ENCODE measurements at regions not wholly inside any gene's neighbourhood (a gene's known extent, or its start where the extent isn't known, plus 50 kb on each side); places are given as distances from the start of the nearest gene placed in this dataset.

- DNase-seq (ENCODE audit: low read depth in 2 of 2): no peak
Measured at GRCh38 chr22:48382197-48382596, 1445.5 kb downstream of the BRD1 start.

DNA sequence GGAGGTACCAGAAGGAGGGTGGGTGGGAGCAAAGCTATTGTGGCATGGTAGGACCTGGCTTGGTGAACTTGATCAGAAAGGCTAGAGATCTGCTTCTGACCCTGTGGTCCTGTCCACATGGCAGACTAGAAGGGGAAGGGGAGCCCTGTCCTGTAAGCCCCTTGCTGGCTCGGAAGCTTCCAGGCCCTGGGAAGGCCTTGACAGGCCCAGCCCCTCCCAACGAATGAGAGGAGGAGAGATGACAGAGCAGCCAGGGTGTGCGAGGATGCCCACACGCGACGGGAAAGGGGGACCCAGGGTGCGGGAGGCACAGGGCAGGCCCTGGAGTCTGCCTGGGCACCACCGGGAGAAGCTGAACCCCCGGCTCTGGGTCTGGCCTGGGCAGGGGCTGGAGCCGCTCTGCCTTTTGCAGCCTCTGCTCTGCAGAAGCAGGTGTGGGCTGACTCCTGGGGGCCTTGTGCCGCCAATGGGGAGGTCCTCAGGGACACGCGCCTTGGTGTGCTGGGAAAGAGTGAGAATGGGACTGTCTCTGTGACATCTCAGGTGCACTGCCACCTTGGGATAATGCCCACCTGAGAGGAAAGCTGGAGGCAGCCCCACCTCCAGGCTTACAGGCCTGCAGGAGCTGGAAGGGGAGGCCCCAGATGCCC, 1447.5 kb downstream of the BRD1 start:
- no peak for DNase-seq (ENCODE audit: low read depth in 2 of 2)

- DNase-seq (ENCODE audit: low read depth in 2 of 2): no peak
Measured at GRCh38 chr22:48379371-48379770, 1448.3 kb downstream of the BRD1 start.

GRCh38 chr22:48378673-48379072, 1449.0 kb downstream of the BRD1 start:
- no peak for DNase-seq (ENCODE audit: low read depth in 2 of 2)

DNA sequence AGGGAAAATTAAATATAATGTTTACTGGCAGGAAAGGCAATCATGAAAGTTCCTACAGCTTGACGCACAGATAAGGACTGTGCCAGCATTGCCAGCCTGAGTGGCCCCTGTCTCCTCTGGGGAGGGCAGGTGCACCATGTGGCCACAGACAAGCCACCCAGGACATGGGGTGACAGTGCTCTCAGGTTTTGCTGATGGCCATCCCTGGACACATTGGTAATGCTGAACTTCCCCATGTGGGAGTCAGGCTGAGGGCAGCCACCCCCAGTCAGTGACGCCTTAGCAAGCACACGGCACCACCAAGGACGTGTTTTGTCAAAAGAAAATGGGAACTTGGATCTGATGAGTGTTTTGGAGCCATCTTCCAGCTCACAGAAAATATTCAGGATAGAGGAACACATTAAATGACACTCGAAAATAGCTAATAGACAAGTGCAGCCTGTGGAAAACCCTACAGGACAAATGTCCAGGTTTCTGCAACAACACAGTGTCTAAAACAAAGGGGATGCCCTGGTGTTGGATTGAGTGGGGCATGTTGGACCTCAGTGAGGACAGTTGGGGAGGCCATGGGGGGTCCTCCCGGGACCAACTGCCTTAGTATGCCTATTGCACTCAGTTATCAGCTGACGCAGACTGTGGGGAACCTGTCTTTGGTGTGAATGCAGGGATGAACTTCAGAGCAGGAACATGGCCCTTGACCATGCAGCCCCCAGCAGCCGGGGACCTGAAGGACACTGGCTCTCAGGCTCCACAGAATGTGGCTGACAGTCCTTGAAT, 1450.5 kb downstream of the BRD1 start:
- DNase-seq (ENCODE audit: low read depth in 2 of 2): no peak

GRCh38 chr22:48376428-48376827, 1451.2 kb downstream of the BRD1 start:
- DNase-seq (ENCODE audit: low read depth in 2 of 2): no peak

GRCh38 chr22:48373626-48374173, 1454.0 kb downstream of the BRD1 start:
- DNase-seq (ENCODE audit: low read depth in 2 of 2): no peak

DNA sequence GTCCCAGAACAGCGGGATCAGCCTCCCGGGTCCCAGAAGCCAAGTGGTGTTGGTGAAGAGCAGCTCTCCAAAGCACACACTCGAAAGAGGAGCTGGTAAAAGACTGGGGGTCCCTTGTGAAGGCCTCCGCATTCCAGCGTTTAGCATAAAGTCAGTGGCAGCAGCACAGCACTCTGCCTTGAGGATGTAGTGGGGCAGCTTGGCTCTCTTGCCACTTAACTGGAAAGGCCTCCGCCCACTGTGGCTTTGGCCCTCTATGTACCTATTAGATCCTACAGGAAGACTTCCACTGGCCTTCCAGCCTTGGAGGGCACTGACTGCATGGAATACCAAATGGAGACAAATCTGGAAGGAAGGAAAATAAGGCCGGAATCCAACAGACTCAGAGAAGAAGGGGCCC, 1455.3 kb downstream of the BRD1 start:
- DNase-seq (ENCODE audit: low read depth in 2 of 2): no peak

- no peak for DNase-seq (ENCODE audit: low read depth in 2 of 2)
Measured at GRCh38 chr22:48371391-48371790, 1456.3 kb downstream of the BRD1 start.

- DNase-seq (ENCODE audit: low read depth in 2 of 2): no peak
Measured at GRCh38 chr22:48370508-48371325, 1457.0 kb downstream of the BRD1 start.

GRCh38 chr22:48369789-48370507, 1457.7 kb downstream of the BRD1 start:
- DNase-seq (ENCODE audit: low read depth in 2 of 2): no peak

DNA sequence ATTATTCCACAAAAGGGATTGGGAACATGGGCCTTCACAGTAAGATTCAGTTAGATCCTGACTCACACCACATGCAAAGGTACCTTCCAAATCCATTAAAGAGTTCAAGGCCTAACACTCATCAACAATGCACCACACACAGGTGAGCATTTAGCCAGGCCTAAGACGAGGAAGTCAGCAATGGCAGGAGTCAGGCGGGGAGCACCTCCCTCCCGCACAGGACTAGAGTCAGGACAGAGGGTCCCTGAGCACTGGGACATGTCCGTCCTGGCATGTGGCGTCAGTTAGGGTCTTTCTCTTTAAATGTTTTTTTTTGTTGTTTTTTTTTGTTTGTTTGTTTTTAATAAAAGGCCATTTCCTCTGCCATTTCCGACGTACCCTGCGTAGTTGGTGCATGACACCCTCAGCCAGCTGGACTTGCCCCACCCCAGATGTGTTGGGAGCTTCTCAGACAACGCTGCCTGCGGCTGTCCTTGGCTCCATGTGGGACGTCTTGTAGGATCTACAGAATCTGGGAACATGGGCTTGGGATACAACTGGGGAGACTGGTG, 1458.6 kb downstream of the BRD1 start:
- DNase-seq (ENCODE audit: low read depth in 2 of 2): no peak

- no peak for DNase-seq (ENCODE audit: low read depth in 2 of 2)
Measured at GRCh38 chr22:48367731-48368130, 1459.9 kb downstream of the BRD1 start.

DNA sequence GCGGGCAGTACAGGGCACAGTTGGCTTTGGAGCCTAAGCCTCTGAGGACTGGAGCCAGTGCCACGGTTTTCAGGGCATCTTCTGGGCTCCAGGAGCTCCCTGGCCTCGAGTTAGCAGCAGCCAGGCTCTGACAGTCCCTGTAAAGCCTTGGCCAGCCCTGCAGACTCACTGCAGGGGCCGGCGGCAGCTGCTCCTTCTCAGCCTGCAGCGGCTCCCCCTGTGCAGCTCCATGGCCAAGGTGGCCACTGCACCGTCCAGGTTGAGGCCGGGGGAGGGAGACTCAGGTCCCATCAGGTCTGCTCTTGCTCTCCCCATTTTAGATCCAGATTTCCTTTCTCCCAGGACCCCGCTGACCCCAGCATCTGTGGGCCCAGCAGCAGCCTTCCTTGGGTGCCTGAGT, 1461.1 kb downstream of the BRD1 start:
- no peak for DNase-seq (ENCODE audit: low read depth in 2 of 2)

DNA sequence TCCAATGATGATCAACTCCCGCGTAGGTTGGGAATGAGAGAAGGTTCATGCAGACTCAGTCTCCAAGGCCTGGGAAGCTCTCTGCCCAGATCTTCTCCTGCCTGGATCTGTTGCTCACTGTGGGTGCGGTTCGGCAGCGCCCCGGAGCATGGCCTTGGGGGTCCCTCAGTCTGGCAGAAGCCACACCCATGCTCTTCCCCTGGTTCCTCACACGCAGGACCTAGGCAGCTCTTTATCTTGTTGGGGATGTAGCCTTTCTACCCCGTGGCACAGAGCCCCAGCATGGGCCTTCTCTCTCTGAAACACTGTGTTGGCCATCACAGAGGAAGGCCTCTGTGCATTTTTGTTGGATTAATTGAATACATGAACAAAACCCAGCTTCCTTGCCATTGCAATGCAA, 1461.6 kb downstream of the BRD1 start:
- DNase-seq (ENCODE audit: low read depth in 2 of 2): no peak

GRCh38 chr22:48365386-48365785, 1462.3 kb downstream of the BRD1 start:
- DNase-seq (ENCODE audit: low read depth in 2 of 2): no peak

- no peak for DNase-seq (ENCODE audit: low read depth in 2 of 2)
Measured at GRCh38 chr22:48362721-48363404, 1464.8 kb downstream of the BRD1 start.

GRCh38 chr22:48361099-48361639, 1466.5 kb downstream of the BRD1 start:
- no peak for DNase-seq (ENCODE audit: low read depth in 2 of 2)

GRCh38 chr22:48359613-48359965, 1468.1 kb downstream of the BRD1 start:
- no peak for DNase-seq (ENCODE audit: low read depth in 2 of 2)

DNA sequence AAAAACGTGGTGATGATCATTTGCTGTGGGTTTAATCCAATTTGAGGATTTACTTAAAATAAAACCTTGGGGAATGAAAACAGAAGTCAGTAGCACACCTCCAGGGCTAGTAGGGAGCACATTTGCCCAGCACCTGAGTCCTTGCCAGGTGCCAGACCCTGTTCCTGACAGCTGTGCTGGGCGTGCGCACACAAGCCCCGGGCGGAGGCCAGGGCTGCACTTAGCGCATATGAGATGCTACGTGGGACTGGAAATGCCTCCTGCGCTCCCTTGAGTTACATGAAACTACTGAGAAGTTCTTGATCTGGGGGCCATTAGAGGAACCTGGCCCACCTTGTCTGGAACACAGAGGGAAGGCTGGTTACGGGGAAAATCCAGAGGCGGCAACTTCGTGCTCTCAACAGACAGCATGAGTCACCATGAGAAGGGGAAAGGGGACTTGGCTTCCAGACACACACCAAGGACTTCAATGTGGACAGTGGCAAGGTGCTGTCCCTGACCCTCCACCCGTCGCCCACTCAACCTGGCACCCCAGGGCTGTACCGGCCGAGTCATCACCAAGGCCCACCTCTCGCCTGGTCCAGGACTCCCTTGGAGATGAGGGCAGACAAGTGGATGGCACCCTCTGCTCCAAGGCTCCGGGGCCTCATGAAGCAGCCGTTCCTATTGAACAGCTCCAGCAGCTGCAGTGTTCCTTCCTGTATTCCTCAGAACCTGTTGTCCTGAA, 1468.6 kb downstream of the BRD1 start:
- DNase-seq (ENCODE audit: low read depth in 2 of 2): no peak
